ENCODE measurements at regions not wholly inside any gene's neighbourhood (a gene's known extent, or its start where the extent isn't known, plus 50 kb on each side); places are given as distances from the start of the nearest gene placed in this dataset.

DNA sequence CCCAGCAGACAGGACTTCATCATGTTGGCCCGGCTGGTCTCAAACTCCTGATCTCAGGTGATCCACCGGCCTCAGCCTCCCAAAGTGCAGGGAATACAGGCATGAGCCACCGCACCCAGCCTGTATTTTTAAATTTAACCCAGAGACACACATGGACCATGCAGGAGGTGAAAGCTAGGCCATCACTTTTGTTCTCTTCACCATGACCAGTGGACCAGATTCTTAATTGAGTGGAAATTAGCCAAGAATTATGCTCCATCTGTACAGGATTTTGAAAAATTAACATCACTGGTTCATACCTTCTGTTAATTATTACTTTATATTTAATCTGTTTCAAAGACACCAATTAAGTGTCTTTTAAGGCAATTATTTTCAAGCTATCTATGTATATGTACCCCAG, 493.6 kb upstream of the NOX3 start:
- H3K27ac ChIP-seq = no peak overlapping the region
- DNase-seq (ENCODE audit: low read depth in 1 of 2, low spot score in 2 of 2) = no peak
- H3K27me3 ChIP-seq (replicated peaks) = no peaks in the 10 kb centered on the region
- no peaks in the 10 kb centered on the region for H3K9me3 ChIP-seq (replicated peaks)
- H3K4me1 ChIP-seq (replicated peaks) = no peaks in the 10 kb centered on the region
- no peak overlapping the region for H3K4me3 ChIP-seq
- H3K36me3 ChIP-seq = no peaks in the 10 kb centered on the region

DNA sequence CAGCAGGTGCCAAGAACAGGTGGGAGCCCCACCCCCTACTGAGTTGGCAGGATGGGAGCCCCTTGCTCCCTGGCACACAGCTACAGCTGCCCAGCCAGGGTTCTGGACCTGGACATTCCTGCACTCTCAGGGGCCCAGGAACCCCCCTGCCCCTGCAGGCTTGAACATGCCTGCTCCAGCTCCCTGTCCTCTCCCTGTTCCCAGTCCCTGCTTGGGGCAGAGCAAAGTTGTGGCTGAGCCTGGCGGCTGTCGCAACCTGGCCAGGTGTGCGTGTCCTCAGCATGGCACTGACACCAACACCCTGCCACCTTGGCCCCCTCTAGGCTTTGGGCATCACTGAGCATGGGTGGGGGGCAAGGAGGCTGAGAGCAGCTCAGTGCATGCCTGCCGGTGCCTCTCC, 491.2 kb upstream of the NOX3 start:
- H3K9me3 ChIP-seq (replicated peaks) = no peaks in the 10 kb centered on the region
- H3K4me1 ChIP-seq (replicated peaks) = no peaks in the 10 kb centered on the region
- H3K27me3 ChIP-seq (replicated peaks) = no peaks in the 10 kb centered on the region
- H3K4me3 ChIP-seq = no peak overlapping the region
- no peak overlapping the region for H3K27ac ChIP-seq
- no peaks in the 10 kb centered on the region for H3K36me3 ChIP-seq
- DNase-seq (ENCODE audit: low read depth in 1 of 2, low spot score in 2 of 2) = no peak

DNA sequence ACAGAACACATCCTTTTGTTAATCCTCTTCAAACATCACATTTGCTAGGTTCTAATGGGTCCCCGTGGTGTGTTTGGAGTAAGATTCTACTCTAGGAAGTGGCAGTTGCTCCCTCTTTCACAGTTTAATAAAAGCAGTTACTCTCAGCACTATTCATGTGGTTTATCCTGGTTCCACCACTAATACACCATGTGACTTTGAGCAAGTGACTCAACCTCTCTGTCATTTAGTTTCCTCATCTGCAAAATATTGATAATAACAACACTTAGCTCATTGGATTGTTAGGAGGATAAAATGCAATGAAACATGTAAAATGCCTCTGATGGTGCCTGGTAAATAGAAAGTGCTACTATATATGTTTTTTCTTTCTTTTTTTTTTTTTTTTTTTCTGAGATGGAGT, 488.0 kb upstream of the NOX3 start:
- H3K36me3 ChIP-seq = no peaks in the 10 kb centered on the region
- no peak for DNase-seq (ENCODE audit: low read depth in 1 of 2, low spot score in 2 of 2)
- H3K27me3 ChIP-seq (replicated peaks) = no peaks in the 10 kb centered on the region
- H3K9me3 ChIP-seq (replicated peaks) = no peaks in the 10 kb centered on the region
- no peaks in the 10 kb centered on the region for H3K4me1 ChIP-seq (replicated peaks)
- no peak overlapping the region for H3K27ac ChIP-seq
- H3K4me3 ChIP-seq = no peak overlapping the region

DNA sequence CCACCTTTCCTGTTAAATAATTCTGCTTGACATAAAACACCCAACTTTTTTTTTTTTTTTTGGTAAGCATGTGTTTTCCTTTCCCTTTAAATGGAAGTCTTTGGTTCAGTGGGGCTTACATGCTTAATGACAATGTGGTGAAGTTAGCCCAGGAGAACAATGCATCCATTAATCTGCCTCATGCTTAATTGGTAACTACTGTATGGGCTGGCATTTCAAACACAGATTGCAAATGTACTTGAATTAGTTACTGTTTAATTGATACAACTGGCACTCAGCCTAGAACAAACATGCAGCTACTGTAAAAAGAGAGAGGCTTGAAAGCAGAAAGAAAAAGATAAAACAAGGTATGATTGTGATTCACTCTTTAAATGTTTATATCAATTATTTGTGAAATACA, 483.6 kb upstream of the NOX3 start:
- no peak for DNase-seq (ENCODE audit: low read depth in 1 of 2, low spot score in 2 of 2)
- H3K4me1 ChIP-seq (replicated peaks) = no peaks in the 10 kb centered on the region
- H3K27ac ChIP-seq = no peak overlapping the region
- no peaks in the 10 kb centered on the region for H3K27me3 ChIP-seq (replicated peaks)
- H3K9me3 ChIP-seq (replicated peaks) = no peaks in the 10 kb centered on the region
- H3K4me3 ChIP-seq = no peak overlapping the region
- H3K36me3 ChIP-seq = no peaks in the 10 kb centered on the region

DNA sequence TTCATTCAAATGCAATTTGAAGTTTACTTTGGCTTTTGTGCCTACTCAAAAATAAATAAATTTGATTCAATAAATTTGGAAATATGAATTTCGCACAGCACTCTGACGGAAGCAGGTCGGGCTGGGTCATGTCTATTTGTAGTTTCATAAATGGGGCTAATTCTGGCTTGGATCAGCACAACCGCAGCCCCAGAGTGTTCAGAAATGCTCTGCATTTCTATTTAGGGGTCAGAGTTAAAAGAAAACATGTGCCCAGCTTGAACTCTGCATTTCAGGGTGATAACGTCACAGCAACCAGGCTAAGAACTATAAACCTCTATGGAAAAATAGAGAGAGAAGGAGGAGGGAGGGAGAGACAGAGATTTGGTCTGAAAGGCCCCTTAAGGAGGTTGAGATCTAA, 480.9 kb upstream of the NOX3 start:
- no peak overlapping the region for H3K4me3 ChIP-seq
- H3K36me3 ChIP-seq = no peaks in the 10 kb centered on the region
- no peak overlapping the region for H3K27ac ChIP-seq
- no peaks in the 10 kb centered on the region for H3K27me3 ChIP-seq (replicated peaks)
- no peaks in the 10 kb centered on the region for H3K4me1 ChIP-seq (replicated peaks)
- H3K9me3 ChIP-seq (replicated peaks) = peaks cover 2% of the 10 kb centered on the region; the same call in 1 of the 2 replicates
- no peak for DNase-seq (ENCODE audit: low read depth in 1 of 2, low spot score in 2 of 2)

DNA sequence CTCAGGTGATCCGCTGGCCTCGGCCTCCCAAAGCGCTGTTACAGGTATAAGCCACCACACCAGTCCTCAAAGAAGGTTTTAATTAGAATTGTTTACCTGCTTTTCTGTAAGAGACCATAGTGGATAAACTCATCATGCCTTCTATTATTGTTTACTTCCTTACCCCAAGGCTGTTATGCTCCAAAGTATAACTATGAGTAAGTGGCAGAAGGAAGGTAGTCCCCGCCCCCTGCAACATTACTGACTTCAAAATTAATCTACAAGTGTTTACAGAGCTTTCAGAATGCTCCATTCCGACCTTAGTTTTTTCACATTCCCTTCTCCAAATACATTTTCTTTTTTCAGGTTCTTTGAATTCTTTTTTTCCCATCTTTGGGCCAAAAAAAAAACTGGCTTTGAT, 480.5 kb upstream of the NOX3 start:
- no peaks in the 10 kb centered on the region for H3K27me3 ChIP-seq (replicated peaks)
- H3K4me1 ChIP-seq (replicated peaks) = no peaks in the 10 kb centered on the region
- no peak overlapping the region for H3K27ac ChIP-seq
- no peaks in the 10 kb centered on the region for H3K36me3 ChIP-seq
- DNase-seq (ENCODE audit: low read depth in 1 of 2, low spot score in 2 of 2) = no peak
- H3K9me3 ChIP-seq (replicated peaks) = peaks cover 2% of the 10 kb centered on the region; the same call in 1 of the 2 replicates
- H3K4me3 ChIP-seq = no peak overlapping the region

DNA sequence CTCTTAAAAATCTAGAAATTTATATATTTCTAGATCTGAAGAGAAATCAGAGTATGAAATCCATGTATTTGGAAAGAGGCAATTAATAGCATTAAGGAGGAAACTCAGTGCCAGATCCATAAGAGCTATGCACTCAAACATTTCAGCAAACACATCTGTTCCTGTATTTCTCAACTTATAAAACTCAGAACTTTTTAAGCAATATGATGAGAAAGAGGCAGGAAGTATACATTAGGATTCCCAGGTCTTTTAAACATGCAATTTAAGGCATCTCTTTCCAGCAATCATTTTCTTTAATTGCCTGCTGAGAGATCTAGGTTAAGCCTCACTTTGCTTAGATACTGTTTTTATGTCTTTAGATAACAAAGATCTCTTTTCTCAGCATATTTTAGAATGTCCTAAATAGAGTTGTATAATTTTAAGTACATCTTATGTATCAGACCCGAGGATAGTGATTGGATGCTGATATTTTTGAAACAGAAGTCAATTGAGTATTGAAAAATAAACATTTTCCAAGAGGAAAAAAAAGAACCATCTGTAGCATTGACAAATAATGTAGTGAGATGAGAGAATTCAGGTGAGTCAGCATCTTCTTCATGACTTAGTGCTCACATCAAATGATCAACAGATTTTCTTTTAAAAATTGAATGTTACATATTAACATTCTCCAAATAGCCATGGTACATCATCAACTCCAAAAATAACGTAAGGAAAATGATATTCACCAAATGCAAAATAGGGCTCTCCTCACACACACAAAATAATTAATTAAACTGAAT, 461.4 kb upstream of the NOX3 start:
- DNase-seq (ENCODE audit: low read depth in 1 of 2, low spot score in 2 of 2) = no peak
- H3K27me3 ChIP-seq (replicated peaks) = no peaks in the 10 kb centered on the region
- no peaks in the 10 kb centered on the region for H3K36me3 ChIP-seq
- no peaks in the 10 kb centered on the region for H3K4me1 ChIP-seq (replicated peaks)
- H3K27ac ChIP-seq = no peak overlapping the region
- no peaks in the 10 kb centered on the region for H3K9me3 ChIP-seq (replicated peaks)
- no peak overlapping the region for H3K4me3 ChIP-seq

DNA sequence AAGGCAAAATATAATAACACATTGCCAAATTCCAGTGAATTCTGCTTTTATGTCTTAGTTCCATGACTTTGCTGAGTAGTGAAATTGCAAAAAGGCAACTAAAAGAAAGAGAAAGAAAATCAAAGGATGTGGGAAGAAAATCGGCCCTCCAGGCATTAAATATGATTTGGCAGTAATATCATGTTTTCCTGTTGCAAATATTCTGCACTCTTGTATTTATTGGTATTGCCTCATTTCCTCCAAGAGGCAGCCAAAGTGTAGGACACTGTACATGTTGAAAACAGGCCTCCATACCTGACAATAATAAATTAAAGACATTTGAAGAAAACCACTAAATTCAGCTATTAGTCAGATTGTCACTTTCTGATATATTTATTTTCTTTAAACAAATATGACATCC, 460.0 kb upstream of the NOX3 start:
- H3K36me3 ChIP-seq = no peaks in the 10 kb centered on the region
- no peaks in the 10 kb centered on the region for H3K4me1 ChIP-seq (replicated peaks)
- no peaks in the 10 kb centered on the region for H3K27me3 ChIP-seq (replicated peaks)
- H3K4me3 ChIP-seq = no peak overlapping the region
- H3K27ac ChIP-seq = no peak overlapping the region
- no peaks in the 10 kb centered on the region for H3K9me3 ChIP-seq (replicated peaks)
- no peak for DNase-seq (ENCODE audit: low read depth in 1 of 2, low spot score in 2 of 2)

DNA sequence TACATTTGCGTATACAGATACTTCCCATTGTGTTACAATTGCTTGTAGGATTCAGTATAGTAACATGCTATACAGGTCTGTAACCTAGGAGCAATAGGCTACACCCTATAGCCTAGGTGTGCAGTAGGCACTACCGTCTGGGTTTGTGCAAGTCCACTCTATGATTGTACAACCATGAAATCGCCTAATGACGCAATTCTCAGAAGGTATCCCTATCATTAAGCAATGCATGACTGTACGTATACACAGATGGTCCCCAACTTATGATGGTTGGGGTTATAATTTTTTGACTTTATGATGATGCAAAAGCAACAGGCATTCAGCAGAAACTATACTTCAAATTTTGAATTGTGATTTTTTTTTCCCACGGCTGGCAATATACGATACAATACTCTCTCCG, 458.2 kb upstream of the NOX3 start:
- no peaks in the 10 kb centered on the region for H3K4me1 ChIP-seq (replicated peaks)
- H3K27ac ChIP-seq = no peak overlapping the region
- H3K9me3 ChIP-seq (replicated peaks) = no peaks in the 10 kb centered on the region
- no peak for DNase-seq (ENCODE audit: low read depth in 1 of 2, low spot score in 2 of 2)
- no peaks in the 10 kb centered on the region for H3K36me3 ChIP-seq
- H3K4me3 ChIP-seq = no peak overlapping the region
- H3K27me3 ChIP-seq (replicated peaks) = no peaks in the 10 kb centered on the region

DNA sequence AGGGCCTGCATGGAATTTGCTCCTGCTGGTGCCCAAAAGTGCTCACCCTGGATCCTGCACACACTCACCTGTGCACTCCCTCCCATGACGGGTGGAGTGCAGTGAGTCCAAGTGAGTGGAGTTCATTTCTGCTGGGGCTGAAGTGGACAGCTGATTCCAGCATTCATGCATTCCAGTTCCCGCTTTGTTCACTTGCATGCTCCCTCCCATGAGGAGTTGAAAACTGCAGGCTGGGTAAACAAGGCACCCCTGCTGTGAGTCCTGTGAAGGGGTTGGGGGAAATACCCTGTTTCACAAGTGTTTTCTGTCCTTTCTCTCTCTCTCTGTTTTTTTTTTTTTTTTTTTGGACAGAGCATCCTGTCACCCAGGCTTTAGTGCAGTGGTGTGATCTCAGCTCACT, 454.1 kb upstream of the NOX3 start:
- no peaks in the 10 kb centered on the region for H3K4me1 ChIP-seq (replicated peaks)
- no peak for DNase-seq (ENCODE audit: low read depth in 1 of 2, low spot score in 2 of 2)
- no peak overlapping the region for H3K27ac ChIP-seq
- no peaks in the 10 kb centered on the region for H3K27me3 ChIP-seq (replicated peaks)
- H3K9me3 ChIP-seq (replicated peaks) = no peaks in the 10 kb centered on the region
- no peaks in the 10 kb centered on the region for H3K36me3 ChIP-seq
- H3K4me3 ChIP-seq = no peak overlapping the region

DNA sequence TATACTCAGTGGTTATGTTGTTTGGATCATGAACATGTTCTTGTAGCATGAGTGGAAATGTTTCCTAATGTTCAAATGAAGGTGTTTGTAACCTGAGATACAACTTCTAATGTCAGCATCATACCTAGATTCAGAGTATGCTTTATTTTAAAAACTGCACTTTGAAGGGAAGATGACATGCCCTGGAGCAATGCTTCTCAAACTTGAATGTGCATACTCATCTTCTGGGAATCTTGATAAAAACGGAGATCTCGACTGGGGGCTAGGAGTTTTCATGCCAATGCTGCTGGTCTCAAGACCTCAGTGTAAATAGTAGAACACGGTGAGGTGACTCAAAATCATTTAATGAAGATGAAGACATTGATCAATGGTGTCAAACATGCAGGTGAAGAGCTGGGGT, 440.0 kb upstream of the NOX3 start:
- Histone ChIP-seq H3K27me3 (replicated peaks) (no peaks in the 10 kb centered on the region), H3K27ac (no peak overlapping the region), H3K9me3 (replicated peaks) (no peaks in the 10 kb centered on the region), H3K4me1 (replicated peaks) (no peaks in the 10 kb centered on the region), H3K4me3 (no peak overlapping the region), H3K36me3 (no peaks in the 10 kb centered on the region)
- no peak for DNase-seq (ENCODE audit: low read depth in 1 of 2, low spot score in 2 of 2)

DNA sequence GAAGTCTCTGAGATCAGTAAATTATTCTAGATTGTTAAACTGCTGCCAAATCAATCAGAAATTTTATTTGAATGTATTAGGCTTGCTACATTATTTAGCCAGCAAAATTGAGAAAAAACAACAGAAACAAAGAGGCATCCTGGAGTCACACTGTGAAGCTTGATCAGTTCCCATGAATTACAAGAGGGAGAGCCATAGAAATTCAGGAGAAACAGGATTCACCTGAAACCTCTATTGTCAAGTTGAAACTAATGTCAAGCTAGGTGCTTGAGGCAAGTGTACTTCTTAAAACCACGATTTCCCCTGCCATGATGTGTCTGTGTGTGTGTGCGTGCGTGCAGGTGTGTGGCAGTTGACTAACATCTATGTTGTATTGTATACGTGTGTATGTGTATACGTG, 439.1 kb upstream of the NOX3 start:
- DNase-seq (ENCODE audit: low read depth in 1 of 2, low spot score in 2 of 2) = no peak
- Histone ChIP-seq H3K4me3 (no peak overlapping the region), H3K27me3 (replicated peaks) (no peaks in the 10 kb centered on the region), H3K36me3 (no peaks in the 10 kb centered on the region), H3K9me3 (replicated peaks) (no peaks in the 10 kb centered on the region), H3K4me1 (replicated peaks) (peaks cover 7% of the 10 kb centered on the region), H3K27ac (no peak overlapping the region)

DNA sequence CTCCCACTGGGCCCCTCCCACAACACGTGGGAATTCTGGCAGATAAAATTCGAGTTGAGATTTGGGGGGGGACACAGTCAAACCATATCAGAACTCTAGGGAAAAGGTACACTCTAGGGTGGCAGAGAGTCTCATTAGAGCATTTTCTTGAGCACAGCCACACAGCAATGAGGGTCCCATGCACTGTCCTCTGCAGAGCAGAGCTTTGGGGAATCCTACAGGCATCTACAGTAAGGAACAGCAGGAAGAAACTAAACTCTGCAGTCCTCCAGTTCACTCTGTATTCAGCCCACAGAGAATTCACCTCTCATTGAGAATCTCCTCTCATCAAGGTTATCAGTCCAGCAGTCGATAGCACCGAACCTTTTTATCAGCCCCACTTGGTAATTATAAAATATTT, 438.6 kb upstream of the NOX3 start:
- no peak overlapping the region for H3K4me3 ChIP-seq

DNA sequence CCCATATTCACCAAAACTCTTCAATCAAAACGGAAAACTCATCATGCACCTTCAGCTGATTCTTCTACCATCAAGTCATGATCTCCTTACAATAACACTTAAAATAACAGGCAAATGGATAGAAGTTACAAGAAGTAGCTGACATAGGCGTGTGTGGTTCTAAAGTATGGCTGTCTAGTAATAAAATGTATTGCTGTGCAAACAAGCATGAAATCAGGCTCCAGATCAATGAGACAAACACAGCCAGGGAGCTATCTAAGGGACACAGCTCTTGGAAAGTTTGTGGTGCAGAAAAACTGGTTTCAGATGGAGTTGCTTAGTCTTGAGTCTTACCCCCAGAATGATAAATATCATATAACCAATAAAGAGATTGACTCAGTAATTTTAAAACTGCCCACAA, 434.8 kb upstream of the NOX3 start:
- H3K27ac ChIP-seq = peak overlapping the region; percentile 50; the same call in 1 of the 2 replicates
- H3K36me3 ChIP-seq = no peaks in the 10 kb centered on the region
- no peak for DNase-seq (ENCODE audit: low read depth in 1 of 2, low spot score in 2 of 2)
- no peaks in the 10 kb centered on the region for H3K27me3 ChIP-seq (replicated peaks)
- H3K9me3 ChIP-seq (replicated peaks) = no peaks in the 10 kb centered on the region
- H3K4me3 ChIP-seq = no peak overlapping the region
- peaks cover 31% of the 10 kb centered on the region for H3K4me1 ChIP-seq (replicated peaks)

More for the DNA sequence above, 438.6 kb upstream of the NOX3 start:
- H3K9me3 ChIP-seq (replicated peaks) = no peaks in the 10 kb centered on the region
- H3K4me1 ChIP-seq (replicated peaks) = peaks cover 11% of the 10 kb centered on the region
- H3K36me3 ChIP-seq = no peaks in the 10 kb centered on the region
- H3K27ac ChIP-seq = no peak overlapping the region
- no peaks in the 10 kb centered on the region for H3K27me3 ChIP-seq (replicated peaks)
- no peak for DNase-seq (ENCODE audit: low read depth in 1 of 2, low spot score in 2 of 2)

DNA sequence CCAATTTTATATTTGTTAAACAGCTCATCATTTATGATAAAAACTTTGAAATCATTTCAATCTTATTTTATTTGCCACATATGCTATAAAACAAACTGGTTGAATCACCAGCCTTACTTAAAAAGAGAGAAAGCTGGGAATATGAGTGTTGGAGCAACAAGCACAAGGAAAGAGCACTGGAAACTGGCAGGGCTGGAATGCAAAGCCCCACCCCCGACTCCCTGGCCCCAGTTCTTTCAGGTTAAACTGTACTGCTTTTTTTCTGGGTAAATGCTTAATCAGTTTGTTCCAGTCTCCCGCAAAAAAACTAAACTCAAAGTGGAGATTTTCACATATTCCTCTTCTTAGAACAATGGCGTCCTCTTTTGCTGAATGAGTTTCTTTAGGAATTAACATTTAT, 433.8 kb upstream of the NOX3 start:
- DNase-seq (ENCODE audit: low read depth in 1 of 2, low spot score in 2 of 2) = peak in 1 of 2 experiments; percentile 52
- H3K36me3 ChIP-seq = no peaks in the 10 kb centered on the region
- H3K27me3 ChIP-seq (replicated peaks) = no peaks in the 10 kb centered on the region
- H3K4me1 ChIP-seq (replicated peaks) = peaks cover 33% of the 10 kb centered on the region
- peak overlapping the region; percentile 50 for H3K27ac ChIP-seq
- no peak overlapping the region for H3K4me3 ChIP-seq
- H3K9me3 ChIP-seq (replicated peaks) = no peaks in the 10 kb centered on the region

Measured in SJSA1 (cell line).